ENCODE measurements at regions not wholly inside any gene's neighbourhood (a gene's known extent, or its start where the extent isn't known, plus 50 kb on each side); places are given as distances from the start of the nearest gene placed in this dataset.

DNA sequence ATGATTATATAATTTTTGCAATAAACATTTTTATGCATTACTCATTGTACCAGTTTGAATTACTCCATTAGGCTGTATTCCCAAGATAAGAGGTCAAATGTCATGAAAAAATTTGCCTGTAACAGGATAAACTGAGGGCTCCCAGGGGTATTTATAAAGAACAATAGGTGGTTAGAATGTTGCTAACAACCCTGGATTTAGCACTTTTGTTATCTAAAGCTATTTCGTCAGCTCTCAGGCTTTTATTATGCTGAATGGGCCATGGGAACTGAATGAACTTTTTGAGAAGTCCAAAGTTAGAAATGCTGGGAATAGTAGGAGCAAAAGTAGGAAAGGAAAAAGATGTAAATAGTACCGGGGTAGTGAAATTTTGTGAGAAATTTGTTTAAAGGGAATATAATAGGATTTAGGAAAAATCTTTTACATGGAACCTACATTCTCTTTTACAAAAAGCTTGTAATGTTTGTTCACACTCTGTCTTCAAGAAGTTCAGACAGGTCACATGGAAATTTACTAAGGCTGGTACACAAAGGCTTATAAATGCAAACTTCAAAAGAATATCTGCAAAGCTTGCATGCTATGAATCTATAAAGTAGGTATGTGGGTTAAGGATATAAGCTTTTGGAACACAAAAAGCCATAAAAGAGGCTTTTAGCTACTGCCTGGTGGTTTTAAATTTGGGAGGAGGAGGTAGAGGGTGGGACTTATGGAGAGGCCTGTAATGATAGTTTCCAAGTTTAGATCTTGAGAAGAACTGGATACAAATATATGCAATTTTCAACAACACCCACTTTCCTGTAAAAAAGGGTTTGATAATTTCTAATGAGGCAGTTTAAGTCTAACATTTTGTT, 445.8 kb upstream of the NAALADL2 start:
- no peak for TF ChIP-seq POLR2A (IDR thresholded peaks at IDR 0.05)
- DNase-seq (ENCODE audit: extremely low spot score in 2 of 2): no peak
- Histone ChIP-seq H3K27ac (no peak overlapping the region), H3K9me3 (no peaks in the 10 kb centered on the region), H3K4me3 (no peak overlapping the region), H3K4me1 (no peaks in the 10 kb centered on the region), H3K36me3 (no peaks in the 10 kb centered on the region), H3K27me3 (no peaks in the 10 kb centered on the region)
- intact Hi-C loops (cut with DNase I): no loop called here

DNA sequence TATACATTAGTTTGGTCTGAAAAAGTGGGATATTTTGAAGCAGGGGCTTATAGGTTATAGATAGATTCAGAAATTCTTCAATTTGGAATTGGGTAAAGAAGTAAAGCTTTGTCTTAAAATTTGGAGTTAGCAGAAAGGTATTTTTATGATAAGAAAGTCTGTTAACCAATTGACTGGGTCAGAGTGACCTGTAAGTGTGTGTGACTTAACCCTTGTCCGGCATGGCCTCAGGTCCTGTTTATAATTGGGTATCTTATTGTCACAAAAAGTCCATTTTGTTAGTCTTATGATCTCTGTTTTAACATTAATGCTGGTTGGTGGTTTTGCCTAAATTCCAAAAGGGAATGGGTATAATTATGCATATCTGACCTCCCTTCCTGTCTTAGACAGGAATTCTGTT, 444.2 kb upstream of the NAALADL2 start:
- intact Hi-C loops (cut with DNase I): no loop called here

DNA sequence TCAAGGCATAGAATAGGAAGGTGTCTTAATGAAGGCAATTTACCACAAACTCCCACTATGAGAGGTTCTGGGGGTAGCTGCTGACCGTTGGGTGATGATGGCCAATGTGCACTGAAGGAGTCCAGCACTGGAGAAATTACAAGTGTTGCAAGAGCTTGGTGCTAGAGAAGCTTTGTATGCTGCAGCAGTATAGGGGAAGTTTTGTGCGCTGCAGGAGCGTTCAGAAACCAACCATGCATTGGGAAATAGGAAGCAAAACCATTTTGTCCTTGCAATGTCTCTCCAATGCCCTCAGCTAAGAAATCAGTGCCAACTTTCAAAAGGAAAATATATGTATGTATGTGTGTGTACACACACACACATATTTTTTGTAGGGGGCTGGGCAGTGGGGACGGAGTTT, 441.6 kb upstream of the NAALADL2 start:
- intact Hi-C loops (cut with DNase I): no loop called here
- no peaks in the 10 kb centered on the region for H3K4me1 ChIP-seq
- TF ChIP-seq, protein P1, sequence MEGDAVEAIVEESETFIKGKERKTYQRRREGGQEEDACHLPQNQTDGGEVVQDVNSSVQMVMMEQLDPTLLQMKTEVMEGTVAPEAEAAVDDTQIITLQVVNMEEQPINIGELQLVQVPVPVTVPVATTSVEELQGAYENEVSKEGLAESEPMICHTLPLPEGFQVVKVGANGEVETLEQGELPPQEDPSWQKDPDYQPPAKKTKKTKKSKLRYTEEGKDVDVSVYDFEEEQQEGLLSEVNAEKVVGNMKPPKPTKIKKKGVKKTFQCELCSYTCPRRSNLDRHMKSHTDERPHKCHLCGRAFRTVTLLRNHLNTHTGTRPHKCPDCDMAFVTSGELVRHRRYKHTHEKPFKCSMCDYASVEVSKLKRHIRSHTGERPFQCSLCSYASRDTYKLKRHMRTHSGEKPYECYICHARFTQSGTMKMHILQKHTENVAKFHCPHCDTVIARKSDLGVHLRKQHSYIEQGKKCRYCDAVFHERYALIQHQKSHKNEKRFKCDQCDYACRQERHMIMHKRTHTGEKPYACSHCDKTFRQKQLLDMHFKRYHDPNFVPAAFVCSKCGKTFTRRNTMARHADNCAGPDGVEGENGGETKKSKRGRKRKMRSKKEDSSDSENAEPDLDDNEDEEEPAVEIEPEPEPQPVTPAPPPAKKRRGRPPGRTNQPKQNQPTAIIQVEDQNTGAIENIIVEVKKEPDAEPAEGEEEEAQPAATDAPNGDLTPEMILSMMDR (IDR thresholded peaks at IDR 0.05): no peak
- no peak for TF ChIP-seq POLR2AphosphoS5 (IDR thresholded peaks at IDR 0.05; ENCODE audit: insufficient read depth in 1 of 2, low read depth in 1 of 2)
- TF ChIP-seq POLR2A (IDR thresholded peaks at IDR 0.05): no peak
- no peaks in the 10 kb centered on the region for H3K9me3 ChIP-seq
- H3K36me3 ChIP-seq: no peaks in the 10 kb centered on the region
- DNase-seq (ENCODE audit: extremely low spot score in 2 of 2): no peak
- H3K27me3 ChIP-seq: no peaks in the 10 kb centered on the region
- no peak overlapping the region for H3K27ac ChIP-seq
- no peak overlapping the region for H3K4me3 ChIP-seq

More for the DNA sequence above, 444.2 kb upstream of the NAALADL2 start:
- DNase-seq (ENCODE audit: extremely low spot score in 2 of 2): no peak
- no peak overlapping the region for H3K4me3 ChIP-seq
- TF ChIP-seq POLR2AphosphoS5 (IDR thresholded peaks at IDR 0.05; ENCODE audit: insufficient read depth in 1 of 2, low read depth in 1 of 2) (no peak), POLR2A (IDR thresholded peaks at IDR 0.05) (no peak)
- TF ChIP-seq, protein P1 (IDR thresholded peaks at IDR 0.05): no peak
- no peaks in the 10 kb centered on the region for H3K27me3 ChIP-seq
- H3K4me1 ChIP-seq: no peaks in the 10 kb centered on the region
- H3K36me3 ChIP-seq: no peaks in the 10 kb centered on the region
- H3K27ac ChIP-seq: no peak overlapping the region
- no peaks in the 10 kb centered on the region for H3K9me3 ChIP-seq

DNA sequence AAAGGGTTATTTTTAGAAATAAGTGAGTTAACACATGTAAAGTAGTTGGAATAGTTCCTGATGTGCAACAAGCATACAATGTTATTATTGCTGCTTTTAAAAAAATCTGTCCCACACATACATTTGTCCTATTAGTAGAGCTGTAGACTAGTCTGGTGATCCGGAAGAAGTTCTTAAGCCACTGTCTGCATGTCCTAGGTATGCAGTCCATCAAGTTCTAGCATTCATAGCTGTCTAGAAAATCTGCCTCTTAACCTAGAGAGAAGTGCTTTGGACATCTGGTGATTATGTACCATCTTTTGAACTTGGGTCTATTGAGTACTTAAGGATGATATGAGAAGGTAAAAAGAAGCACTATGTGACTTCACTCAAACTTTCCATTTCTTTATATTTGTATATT, 439.9 kb upstream of the NAALADL2 start:
- Histone ChIP-seq H3K4me3 (no peak overlapping the region), H3K36me3 (no peaks in the 10 kb centered on the region), H3K27me3 (no peaks in the 10 kb centered on the region), H3K27ac (no peak overlapping the region), H3K4me1 (no peaks in the 10 kb centered on the region), H3K9me3 (no peaks in the 10 kb centered on the region)
- intact Hi-C loops (cut with DNase I): no loop called here
- TF ChIP-seq, protein P1 (IDR thresholded peaks at IDR 0.05): no peak
- TF ChIP-seq POLR2AphosphoS5 (IDR thresholded peaks at IDR 0.05; ENCODE audit: insufficient read depth in 1 of 2, low read depth in 1 of 2) (no peak), POLR2A (IDR thresholded peaks at IDR 0.05) (no peak)
- DNase-seq (ENCODE audit: extremely low spot score in 2 of 2): no peak

DNA sequence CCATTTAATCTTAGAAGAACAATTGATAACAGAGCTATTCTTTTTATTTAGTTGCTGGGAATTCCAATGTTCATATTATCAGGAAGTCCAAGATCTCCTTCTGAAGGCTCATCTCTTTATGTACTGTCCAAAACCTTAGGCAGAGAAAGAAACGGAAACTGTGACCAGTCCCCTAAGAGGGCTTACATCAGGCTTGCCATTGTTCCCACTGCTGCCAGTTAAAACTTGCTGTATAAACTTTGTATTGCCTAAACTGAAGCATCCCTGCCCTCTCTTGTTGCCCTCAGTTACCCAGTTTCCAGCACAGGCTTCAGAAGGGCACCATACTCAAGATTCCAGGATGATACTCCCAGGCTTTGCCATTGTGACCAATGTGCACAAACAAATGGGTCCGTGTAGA, 435.2 kb upstream of the NAALADL2 start:
- DNase-seq (ENCODE audit: extremely low spot score in 2 of 2): no peak
- Histone ChIP-seq H3K9me3 (no peaks in the 10 kb centered on the region), H3K27ac (no peak overlapping the region), H3K4me3 (no peak overlapping the region), H3K27me3 (no peaks in the 10 kb centered on the region), H3K36me3 (no peaks in the 10 kb centered on the region), H3K4me1 (no peaks in the 10 kb centered on the region)
- intact Hi-C loops (cut with DNase I): no loop called here
- TF ChIP-seq POLR2A (IDR thresholded peaks at IDR 0.05) (no peak), POLR2AphosphoS5 (IDR thresholded peaks at IDR 0.05; ENCODE audit: insufficient read depth in 1 of 2, low read depth in 1 of 2) (no peak)
- TF ChIP-seq, protein P1 (IDR thresholded peaks at IDR 0.05): no peak

Measured in vagina (tissue), 2 donors.